GM19455 (cell line): ENCODE measurements at regions not wholly inside any gene's neighbourhood (a gene's known extent, or its start where the extent isn't known, plus 50 kb on each side); places are given as distances from the start of the nearest gene placed in this dataset.
"Not testable (repeated sequence)": the region's sequence is repeated elsewhere in the genome, so short reads cannot be mapped to it uniquely, and the experiment has no call there.

Source experiments
- ATAC-seq: cut with Tn5 transposase; IDR thresholded peaks from one replicate; pipeline ENCODE4 v1.9.1; 2021; ENCODE audit not compliant: unreplicated experiment

- ATAC-seq = no peak
Measured at GRCh38 chr21:32099812-32100416, 178.9 kb downstream of the MIS18A start.

GRCh38 chr21:32096411-32096810, 182.4 kb downstream of the MIS18A start:
- no peak for ATAC-seq

GRCh38 chr21:32094804-32095203, 184.0 kb downstream of the MIS18A start:
- ATAC-seq = no peak

- no peak for ATAC-seq
Measured at GRCh38 chr21:32093646-32094462, 185.0 kb downstream of the MIS18A start.

GRCh38 chr21:32090956-32091355, 187.9 kb downstream of the MIS18A start:
- no peak for ATAC-seq

- no peak for ATAC-seq
Measured at GRCh38 chr21:32089766-32090165, 189.1 kb downstream of the MIS18A start.

GRCh38 chr21:32088471-32088870, 190.4 kb downstream of the MIS18A start:
- ATAC-seq = no peak

- no peak for ATAC-seq
Measured at GRCh38 chr21:32087447-32087846, 191.4 kb downstream of the MIS18A start.

GRCh38 chr21:32083197-32083596, 195.7 kb downstream of the MIS18A start:
- no peak for ATAC-seq

GRCh38 chr21:32082466-32082865, 196.4 kb downstream of the MIS18A start:
- no peak for ATAC-seq

- no peak for ATAC-seq
Measured at GRCh38 chr21:32073593-32073992, 200.8 kb downstream of the HUNK start.

- no peak for ATAC-seq
Measured at GRCh38 chr21:32073190-32073589, 200.4 kb downstream of the HUNK start.

- not testable (repeated sequence) for ATAC-seq
Measured at GRCh38 chr21:32071620-32072019, 198.8 kb downstream of the HUNK start.

GRCh38 chr21:32070676-32071330, 198.0 kb downstream of the HUNK start:
- ATAC-seq = no peak

- no peak for ATAC-seq
Measured at GRCh38 chr21:32070126-32070525, 197.3 kb downstream of the HUNK start.

- no peak for ATAC-seq
Measured at GRCh38 chr21:32065654-32066053, 192.8 kb downstream of the HUNK start.

GRCh38 chr21:32064281-32064910, 191.6 kb downstream of the HUNK start:
- ATAC-seq = no peak

GRCh38 chr21:32062591-32063227, 189.9 kb downstream of the HUNK start:
- ATAC-seq = no peak

- ATAC-seq = no peak
Measured at GRCh38 chr21:32061729-32062128, 188.9 kb downstream of the HUNK start.

- no peak for ATAC-seq
Measured at GRCh38 chr21:32056791-32057190, 184.0 kb downstream of the HUNK start.

GRCh38 chr21:32055305-32055704, 182.5 kb downstream of the HUNK start:
- ATAC-seq = no peak
